Suprapubic skin (tissue), 4 donors: ENCODE measurements at regions not wholly inside any gene's neighbourhood (a gene's known extent, or its start where the extent isn't known, plus 50 kb on each side); places are given as distances from the start of the nearest gene placed in this dataset.

Experiments
- DNase-seq, 2 donors: peaks; one replicate each; pipeline ENCODE4 v3.0.0-alpha.2; 2019; ENCODE audit warnings: low spot score in 2 of 2
- H3K27ac ChIP-seq: fragments of 200-600 bp; sonication (generic); one replicate; pipeline ENCODE4 v1.5.1; 2019
- H3K27me3 ChIP-seq: fragments of 200-600 bp; sonication (generic); one replicate; pipeline ENCODE4 v1.5.1; 2019
- H3K36me3 ChIP-seq: fragments of 200-600 bp; sonication (generic); one replicate; pipeline ENCODE4 v1.5.1; 2019
- H3K4me1 ChIP-seq: fragments of 200-600 bp; sonication (generic); one replicate; pipeline ENCODE4 v1.5.1; 2019
- H3K4me3 ChIP-seq: fragments of 200-600 bp; sonication (generic); one replicate; pipeline ENCODE4 v1.5.1; 2019; ENCODE audit warnings: mild to moderate bottlenecking
- H3K9me3 ChIP-seq: fragments of 200-600 bp; sonication (generic); one replicate; pipeline ENCODE4 v1.5.1; 2019
- CTCF ChIP-seq, 2 donors: fragments of 200-600 bp in 1 of 2; fragments of 450-650 bp in 1 of 2; sonication (generic) in 1 of 2; IDR thresholded peaks; one replicate each; pipeline ENCODE4 v1.5.1; 2016 to 2019; ENCODE audit warnings: antibody characterized with exemption in 2 of 2, mild to moderate bottlenecking in 1 of 2, moderate library complexity in 1 of 2
- EP300 ChIP-seq: sonication (generic); formaldehyde crosslinking; IDR thresholded peaks from one replicate; pipeline ENCODE4 v1.6.1; 2017; ENCODE audit warnings: antibody characterized with exemption
- POLR2A ChIP-seq, 2 donors: fragments of 450-650 bp; IDR thresholded peaks; one replicate each; pipeline ENCODE4 v1.6.1; 2017; ENCODE audit warnings: antibody characterized with exemption in 2 of 2, mild to moderate bottlenecking in 2 of 2, moderate library complexity in 2 of 2
- POLR2AphosphoS5 ChIP-seq, 3 donors: sonication (generic); formaldehyde crosslinking; IDR thresholded peaks; one replicate each; pipeline ENCODE4 v1.6.1; 2017; ENCODE audit warnings: antibody characterized with exemption in 3 of 3
- WGBS: methylation state at CpG from one replicate; pipeline ENCODE4 v1.1.5; 2018; 5-methylcytosine and 5-hydroxymethylcytosine counted together

GRCh38 chr16:75837681-75838080 is 111.4 kb upstream of the CPHXL start:
- Histone ChIP-seq H3K4me1 (no peaks in the 10 kb centered on the region), H3K27me3 (no peaks in the 10 kb centered on the region), H3K36me3 (no peaks in the 10 kb centered on the region), H3K27ac (no peak overlapping the region), H3K9me3 (no peaks in the 10 kb centered on the region), H3K4me3 (no peak overlapping the region)
- DNase-seq = no peak
- 63% methylated on average over 2 of the region's 2 CpGs for WGBS
- TF ChIP-seq POLR2A (IDR thresholded peaks at IDR 0.05) (no peak), POLR2AphosphoS5 (IDR thresholded peaks at IDR 0.05) (no peak), CTCF (IDR thresholded peaks at IDR 0.05) (no peak), EP300 (no peak)

GRCh38 chr16:75841517-75841916 is 115.2 kb upstream of the CPHXL start:
- Histone ChIP-seq H3K9me3 (no peaks in the 10 kb centered on the region), H3K4me1 (no peaks in the 10 kb centered on the region), H3K27ac (no peak overlapping the region), H3K27me3 (no peaks in the 10 kb centered on the region), H3K36me3 (no peaks in the 10 kb centered on the region), H3K4me3 (no peak overlapping the region)
- no peak for DNase-seq
- TF ChIP-seq POLR2AphosphoS5 (IDR thresholded peaks at IDR 0.05) (no peak), CTCF (IDR thresholded peaks at IDR 0.05) (no peak), EP300 (no peak), POLR2A (IDR thresholded peaks at IDR 0.05) (no peak)
- 7% methylated on average over 1 of the region's 1 CpG for WGBS

- DNase-seq = no peak
- Histone ChIP-seq H3K36me3 (no peaks in the 10 kb centered on the region), H3K4me1 (no peaks in the 10 kb centered on the region), H3K27me3 (no peaks in the 10 kb centered on the region), H3K4me3 (no peak overlapping the region), H3K9me3 (no peaks in the 10 kb centered on the region), H3K27ac (no peak overlapping the region)
- TF ChIP-seq POLR2AphosphoS5 (IDR thresholded peaks at IDR 0.05) (no peak), POLR2A (IDR thresholded peaks at IDR 0.05) (no peak)
- WGBS = 58% methylated on average over 1 of the region's 1 CpG
Measured at GRCh38 chr16:75847172-75847571, 120.9 kb upstream of the CPHXL start.

- no peak for DNase-seq
- WGBS = 30% methylated on average over 4 of the region's 4 CpGs
Measured at GRCh38 chr16:75854152-75854551, 127.9 kb upstream of the CPHXL start.

GRCh38 chr16:75860326-75861053 is 134.2 kb upstream of the CPHXL start:
- H3K4me1 ChIP-seq = no peaks in the 10 kb centered on the region
- H3K36me3 ChIP-seq = no peaks in the 10 kb centered on the region
- WGBS = 47% methylated on average over 14 of the region's 14 CpGs
- TF ChIP-seq CTCF (IDR thresholded peaks at IDR 0.05) (no peak), POLR2AphosphoS5 (IDR thresholded peaks at IDR 0.05) (no peak), POLR2A (IDR thresholded peaks at IDR 0.05) (no peak), EP300 (no peak)
- H3K9me3 ChIP-seq = no peaks in the 10 kb centered on the region
- no peaks in the 10 kb centered on the region for H3K27me3 ChIP-seq
- no peak overlapping the region for H3K27ac ChIP-seq
- DNase-seq = no peak
- H3K4me3 ChIP-seq = no peak overlapping the region

More at GRCh38 chr16:75854152-75854551, 127.9 kb upstream of the CPHXL start:
- TF ChIP-seq CTCF (IDR thresholded peaks at IDR 0.05) = no peak
- no peak for TF ChIP-seq POLR2A (IDR thresholded peaks at IDR 0.05)
- TF ChIP-seq EP300 = no peak
- no peak for TF ChIP-seq POLR2AphosphoS5 (IDR thresholded peaks at IDR 0.05)
- H3K27ac ChIP-seq = no peak overlapping the region
- no peaks in the 10 kb centered on the region for H3K9me3 ChIP-seq
- no peak overlapping the region for H3K4me3 ChIP-seq
- no peaks in the 10 kb centered on the region for H3K4me1 ChIP-seq
- no peaks in the 10 kb centered on the region for H3K36me3 ChIP-seq
- H3K27me3 ChIP-seq = no peaks in the 10 kb centered on the region
